A673 (cell line): ENCODE measurements at regions not wholly inside any gene's neighbourhood (a gene's known extent, or its start where the extent isn't known, plus 50 kb on each side); places are given as distances from the start of the nearest gene placed in this dataset.

Experiments
- BruUV-seq: library from RNA; stranded (reverse); fragments of 400-500 nt; replicated peaks from 2 replicates; lab custom pipeline; 2021; lab: Mats Ljungman, UMichigan
- CTCF ChIA-PET: fragments of 300-600 bp; sonication (Branson Sonifier 250); formaldehyde crosslinking; loops from one replicate; lab custom pipeline; 2022; ENCODE audit warnings: antibody characterized with exemption; lab: Charles Lee
- POLR2A ChIA-PET: fragments of 300-600 bp; sonication (Branson Sonifier 250); formaldehyde crosslinking; loops from one replicate; lab custom pipeline; 2022; ENCODE audit warnings: antibody characterized with exemption; ENCODE audit not compliant: low non-redundant PET; lab: Charles Lee
- DNase-seq: peaks from one replicate; pipeline ENCODE4 v3.0.0-alpha.2; 2015; ENCODE audit warnings: low spot score
- H3K27ac ChIP-seq: fragments of 200-600 bp; sonication (generic); 2 replicates; pipeline ENCODE4 v1.5.1; 2016; ENCODE audit warnings: mixed run types, low read depth, mild to moderate bottlenecking, mixed read lengths, antibody characterized with exemption, low read length; ENCODE audit not compliant: poor library complexity, severe bottlenecking
- H3K27me3 ChIP-seq: fragments of 200-600 bp; sonication (generic); replicated peaks from 2 replicates; pipeline ENCODE4 v1.6.1; 2017; ENCODE audit warnings: mixed run types, low read depth, mild to moderate bottlenecking, mixed read lengths, antibody characterized with exemption, low read length; ENCODE audit not compliant: insufficient read depth, poor library complexity
- H3K36me3 ChIP-seq: fragments of 200-600 bp; sonication (generic); 2 replicates; pipeline ENCODE4 v1.6.1; 2016; ENCODE audit warnings: mixed run types, mild to moderate bottlenecking, mixed read lengths, antibody characterized with exemption, low read length; ENCODE audit not compliant: insufficient read depth, poor library complexity, severe bottlenecking
- H3K4me1 ChIP-seq: fragments of 200-600 bp; sonication (generic); 2 replicates; pipeline ENCODE4 v1.6.1; 2017; ENCODE audit warnings: mixed run types, mild to moderate bottlenecking, mixed read lengths, antibody characterized with exemption, low read length; ENCODE audit not compliant: insufficient read depth, poor library complexity, severe bottlenecking
- H3K4me3 ChIP-seq: fragments of 200-600 bp; sonication (generic); 2 replicates; pipeline ENCODE4 v1.5.1; 2016; ENCODE audit warnings: low read depth, mixed run types, mild to moderate bottlenecking, mixed read lengths, low read length; ENCODE audit not compliant: poor library complexity, severe bottlenecking
- H3K9me3 ChIP-seq: fragments of 200-600 bp; sonication (generic); 2 replicates; pipeline ENCODE4 v1.6.1; 2016; ENCODE audit warnings: mixed run types, low read depth, mild to moderate bottlenecking, mixed read lengths, antibody characterized with exemption, low read length; ENCODE audit not compliant: poor library complexity, severe bottlenecking
- EZH2 ChIP-seq: fragments of 200-600 bp; sonication (generic); IDR thresholded peaks from 2 replicates; pipeline ENCODE4 v1.6.1; 2017; ENCODE audit warnings: borderline replicate concordance, low read depth, mild to moderate bottlenecking, mixed read lengths, antibody characterized with exemption, low read length; ENCODE audit not compliant: poor library complexity, severe bottlenecking
- intact Hi-C: fragments of 100-400 bp; cut with micrococcal nuclease; formaldehyde crosslinking; loops from one replicate; pipeline ENCODE4 v1.10.0; 2022; ENCODE audit not compliant: unreplicated experiment
- TF ChIP-seq, protein P1 (sequence below): fragments of 300-800, 200-600 bp; sonication (generic); conservative IDR thresholded peaks from 2 replicates; pipeline ENCODE4 v1.5.1; 2017; ENCODE audit warnings: low read depth, mild to moderate bottlenecking, antibody characterized with exemption, low read length, moderate library complexity, mixed read lengths

DNA sequence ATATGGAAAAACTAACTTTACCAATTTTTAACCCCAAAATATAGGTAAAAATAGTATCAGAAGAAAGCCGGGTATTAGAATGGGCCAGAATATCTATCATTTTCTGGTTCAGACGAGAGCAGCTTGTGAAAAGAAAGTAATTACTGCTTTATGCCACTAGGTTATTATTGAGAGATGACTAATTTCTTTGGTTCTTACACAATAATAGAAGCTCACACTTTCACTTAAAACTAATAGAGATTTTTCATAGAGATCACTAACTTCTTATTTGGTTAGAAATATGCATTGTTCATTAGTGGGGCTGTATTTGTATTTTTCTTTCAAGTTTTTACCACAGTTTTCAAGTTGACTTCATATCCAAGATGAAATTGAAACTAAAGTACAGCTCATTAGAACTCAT is 1241.2 kb upstream of the FLRT2 start:
- ChIA-PET CTCF (interaction anchor here (0.6 kb wide), 1 partner anchor 14 kb away, joined by 3 read pairs; no protein-coding TSS in a partner anchor), POLR2A (no interaction called here)
- Histone ChIP-seq H3K27ac (no peak overlapping the region), H3K27me3 (no peaks in the 10 kb centered on the region), H3K36me3 (no peaks in the 10 kb centered on the region), H3K4me1 (no peaks in the 10 kb centered on the region), H3K4me3 (no peak overlapping the region), H3K9me3 (no peaks in the 10 kb centered on the region)
- BruUV-seq = no TSS peak
- intact Hi-C loops = no loop called here
- TF ChIP-seq, protein P1, sequence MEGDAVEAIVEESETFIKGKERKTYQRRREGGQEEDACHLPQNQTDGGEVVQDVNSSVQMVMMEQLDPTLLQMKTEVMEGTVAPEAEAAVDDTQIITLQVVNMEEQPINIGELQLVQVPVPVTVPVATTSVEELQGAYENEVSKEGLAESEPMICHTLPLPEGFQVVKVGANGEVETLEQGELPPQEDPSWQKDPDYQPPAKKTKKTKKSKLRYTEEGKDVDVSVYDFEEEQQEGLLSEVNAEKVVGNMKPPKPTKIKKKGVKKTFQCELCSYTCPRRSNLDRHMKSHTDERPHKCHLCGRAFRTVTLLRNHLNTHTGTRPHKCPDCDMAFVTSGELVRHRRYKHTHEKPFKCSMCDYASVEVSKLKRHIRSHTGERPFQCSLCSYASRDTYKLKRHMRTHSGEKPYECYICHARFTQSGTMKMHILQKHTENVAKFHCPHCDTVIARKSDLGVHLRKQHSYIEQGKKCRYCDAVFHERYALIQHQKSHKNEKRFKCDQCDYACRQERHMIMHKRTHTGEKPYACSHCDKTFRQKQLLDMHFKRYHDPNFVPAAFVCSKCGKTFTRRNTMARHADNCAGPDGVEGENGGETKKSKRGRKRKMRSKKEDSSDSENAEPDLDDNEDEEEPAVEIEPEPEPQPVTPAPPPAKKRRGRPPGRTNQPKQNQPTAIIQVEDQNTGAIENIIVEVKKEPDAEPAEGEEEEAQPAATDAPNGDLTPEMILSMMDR = no peak
- TF ChIP-seq EZH2 = no peak
- no peak for DNase-seq

DNA sequence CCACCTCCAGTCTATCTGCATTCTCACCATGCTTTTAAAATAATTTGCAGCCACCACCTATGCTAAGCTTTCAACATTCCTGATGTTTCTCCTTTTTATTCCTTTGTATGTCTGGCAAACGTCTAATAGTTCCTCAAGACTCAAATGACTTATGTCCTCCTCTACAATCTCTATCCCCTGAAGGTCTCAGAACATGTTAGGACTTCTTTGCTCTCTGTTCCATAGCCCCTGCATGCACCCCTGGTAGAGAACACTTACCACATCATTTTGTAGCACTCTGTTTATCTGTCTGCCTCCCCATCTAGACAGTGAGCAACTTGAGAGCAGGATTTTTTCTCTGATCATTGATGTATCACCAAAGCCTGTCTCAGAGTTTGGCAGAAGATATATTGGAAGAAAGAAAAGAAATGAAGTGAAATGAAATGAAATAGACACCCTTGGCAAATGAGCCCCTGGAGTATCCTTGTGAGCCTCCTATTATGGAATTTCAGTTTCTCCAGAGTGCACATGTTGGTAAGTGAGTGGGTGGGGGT is 1231.2 kb upstream of the FLRT2 start:
- intact Hi-C loops = no loop called here
- ChIA-PET POLR2A (no interaction called here), CTCF (no interaction called here)
- no TSS peak for BruUV-seq
- H3K4me3 ChIP-seq = no peak overlapping the region
- no peak for DNase-seq
- no peak overlapping the region for H3K27ac ChIP-seq
- H3K27me3 ChIP-seq = no peaks in the 10 kb centered on the region
- H3K36me3 ChIP-seq = no peaks in the 10 kb centered on the region
- H3K9me3 ChIP-seq = no peaks in the 10 kb centered on the region
- TF ChIP-seq EZH2 = no peak
- TF ChIP-seq, protein P1 = no peak
- H3K4me1 ChIP-seq = peaks cover 6% of the 10 kb centered on the region

DNA sequence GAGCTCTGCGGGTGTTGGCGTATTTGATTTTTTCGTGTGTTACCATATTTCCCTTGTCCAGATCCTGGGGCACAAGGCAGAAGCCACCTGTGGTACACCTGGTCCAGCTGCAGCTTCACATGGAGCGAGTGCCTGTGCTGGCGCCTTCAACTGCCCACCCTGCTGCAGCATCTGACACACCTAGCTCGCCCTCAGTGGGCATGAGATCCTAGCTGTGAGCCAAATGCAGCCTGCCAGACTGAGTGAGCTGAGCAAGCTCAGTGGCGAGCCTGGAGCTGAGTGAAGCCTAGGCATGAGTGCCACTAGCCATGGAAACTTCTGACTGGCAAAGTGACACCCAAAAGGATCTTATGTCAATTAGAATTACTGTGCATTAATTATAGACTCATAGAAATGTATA is 1226.8 kb upstream of the FLRT2 start:
- Histone ChIP-seq H3K36me3 (no peaks in the 10 kb centered on the region), H3K27ac (no peak overlapping the region), H3K9me3 (peaks cover 14% of the 10 kb centered on the region), H3K27me3 (no peaks in the 10 kb centered on the region), H3K4me3 (no peak overlapping the region), H3K4me1 (no peaks in the 10 kb centered on the region)
- no peak for DNase-seq
- ChIA-PET CTCF (no interaction called here), POLR2A (no interaction called here)
- intact Hi-C loops = no loop called here
- BruUV-seq = no TSS peak
- TF ChIP-seq, protein P1 = no peak
- TF ChIP-seq EZH2 = no peak
